OCI-LY1 (cell line): ENCODE measurements at regions not wholly inside any gene's neighbourhood (a gene's known extent, or its start where the extent isn't known, plus 50 kb on each side); places are given as distances from the start of the nearest gene placed in this dataset.

Experiments used
- H2AFZ ChIP-seq: fragments of 200-600 bp; sonication (generic), shearing (Covaris generic); 2 replicates; pipeline ENCODE4 v1.6.0; 2014; ENCODE audit warnings: antibody characterized with exemption, mild to moderate bottlenecking, low read length
- H3F3A ChIP-seq: fragments of 200-600 bp; sonication (generic), shearing (Covaris generic); 2 replicates; pipeline ENCODE4 v1.6.0; 2014; ENCODE audit warnings: mild to moderate bottlenecking, antibody characterized with exemption, low read length, moderate library complexity; ENCODE audit not compliant: insufficient read depth
- H3K27ac ChIP-seq: fragments of 200-600 bp; sonication (generic); 2 replicates; pipeline ENCODE4 v1.5.1; 2014; ENCODE audit warnings: low read length, mixed run types, mild to moderate bottlenecking, low read depth; ENCODE audit not compliant: poor library complexity, severe bottlenecking
- H3K27me3 ChIP-seq: fragments of 200-600 bp; sonication (generic); 2 replicates; pipeline ENCODE4 v1.6.0; 2014; ENCODE audit warnings: antibody characterized with exemption, mild to moderate bottlenecking, low read length, moderate library complexity; ENCODE audit not compliant: insufficient read depth
- H3K36me3 ChIP-seq: fragments of 200-600 bp; sonication (generic); 2 replicates; pipeline ENCODE4 v1.6.1; 2014; ENCODE audit warnings: mild to moderate bottlenecking, antibody characterized with exemption, low read length, moderate library complexity, mixed read lengths; ENCODE audit not compliant: insufficient read depth
- H3K4me1 ChIP-seq: fragments of 200-600 bp; sonication (generic); 2 replicates; pipeline ENCODE4 v1.5.1; 2014; ENCODE audit warnings: mild to moderate bottlenecking, low read length, moderate library complexity; ENCODE audit not compliant: insufficient read depth, severe bottlenecking
- H3K4me2 ChIP-seq: fragments of 200-600 bp; sonication (generic), shearing (Covaris generic); 2 replicates; pipeline ENCODE4 v1.6.1; 2014; ENCODE audit warnings: low read length
- H3K4me3 ChIP-seq: fragments of 200-600 bp; sonication (generic); 2 replicates; pipeline ENCODE4 v1.5.1; 2014; ENCODE audit warnings: low read length, low read depth, mild to moderate bottlenecking, mixed read lengths; ENCODE audit not compliant: poor library complexity, severe bottlenecking
- H3K79me2 ChIP-seq: fragments of 200-600 bp; shearing (Covaris generic); 2 replicates; pipeline ENCODE4 v1.6.1; 2016; ENCODE audit warnings: mixed run types, low read length, mixed read lengths; ENCODE audit not compliant: insufficient read depth
- H3K9ac ChIP-seq: fragments of 200-600 bp; sonication (generic), shearing (Covaris generic); 2 replicates; pipeline ENCODE4 v1.6.1; 2014; ENCODE audit warnings: mild to moderate bottlenecking, low read length, mixed read lengths
- H3K9me2 ChIP-seq: fragments of 200-600 bp; sonication (generic), shearing (Covaris generic); 2 replicates; pipeline ENCODE4 v1.6.1; 2014; ENCODE audit warnings: low read depth, mild to moderate bottlenecking, low read length, mixed read lengths
- H3K9me3 ChIP-seq: fragments of 200-600 bp; shearing (Covaris generic); 2 replicates; pipeline ENCODE4 v1.6.1; 2014; ENCODE audit warnings: low read length, mixed read lengths
- H4K20me1 ChIP-seq: fragments of 200-600 bp; sonication (generic), shearing (Covaris generic); 2 replicates; pipeline ENCODE4 v1.6.0; 2016; ENCODE audit warnings: mild to moderate bottlenecking, low read length; ENCODE audit not compliant: insufficient read depth
- CTCF ChIP-seq: fragments of 200-600 bp; sonication (generic), shearing (Covaris generic); IDR thresholded peaks from 2 replicates; pipeline ENCODE4 v1.5.1; 2017; ENCODE audit warnings: mild to moderate bottlenecking, antibody characterized with exemption, low read length, moderate library complexity, mixed read lengths
- EZH2 ChIP-seq: fragments of 200-600 bp; sonication (generic), shearing (Covaris generic); IDR thresholded peaks from 2 replicates; pipeline ENCODE4 v1.8.0; 2017; ENCODE audit warnings: borderline replicate concordance, mixed run types, mild to moderate bottlenecking, antibody characterized with exemption, low read length, moderate library complexity, mixed read lengths

DNA sequence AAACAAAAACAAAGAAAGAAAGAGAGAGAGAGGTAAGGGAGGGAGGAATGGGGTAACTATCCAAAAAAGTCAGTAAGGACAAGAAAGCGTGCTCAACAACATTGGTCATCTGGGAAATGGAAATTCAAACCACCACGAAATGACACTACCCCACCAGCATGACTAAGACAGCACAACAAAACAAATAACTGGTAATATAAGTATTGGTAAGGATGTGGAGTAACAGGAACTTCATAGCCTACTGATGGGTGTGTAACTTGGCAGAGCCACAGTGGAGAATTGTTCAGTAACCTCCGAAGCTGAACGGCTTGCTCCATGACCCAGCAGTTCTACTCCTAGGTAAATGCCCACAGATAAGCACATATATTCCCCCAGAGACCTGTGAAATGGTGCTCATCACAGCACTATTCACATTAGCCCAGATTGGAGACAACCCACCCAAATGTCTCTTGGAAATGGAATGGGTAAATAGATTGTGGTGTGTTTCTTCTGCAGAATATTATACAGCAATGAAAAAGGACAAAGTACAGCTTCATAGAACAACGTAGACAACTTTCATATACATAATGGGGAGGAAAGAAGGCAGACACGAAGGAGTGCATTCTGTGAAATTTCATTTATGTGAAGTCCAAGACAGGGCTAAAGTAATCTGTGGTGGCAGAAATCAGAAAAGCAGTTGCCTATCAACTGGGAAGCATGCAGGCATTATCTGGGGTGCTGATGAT lies 95.5 kb upstream of the ATP6AP2 start:
- H3K27ac ChIP-seq = no peak overlapping the region
- TF ChIP-seq EZH2 = no peak
- no peak for TF ChIP-seq CTCF
- no peaks in the 10 kb centered on the region for H3K79me2 ChIP-seq
- H3K4me3 ChIP-seq = no peak overlapping the region
- H3K27me3 ChIP-seq = no peaks in the 10 kb centered on the region
- no peaks in the 10 kb centered on the region for H3K4me1 ChIP-seq
- H2AFZ ChIP-seq = no peak overlapping the region
- no peaks in the 10 kb centered on the region for H4K20me1 ChIP-seq
- H3F3A ChIP-seq = no peaks in the 10 kb centered on the region
- no peak overlapping the region for H3K4me2 ChIP-seq
- no peaks in the 10 kb centered on the region for H3K9me2 ChIP-seq
- no peak overlapping the region for H3K9ac ChIP-seq
- H3K36me3 ChIP-seq = no peaks in the 10 kb centered on the region
- H3K9me3 ChIP-seq = no peaks in the 10 kb centered on the region

DNA sequence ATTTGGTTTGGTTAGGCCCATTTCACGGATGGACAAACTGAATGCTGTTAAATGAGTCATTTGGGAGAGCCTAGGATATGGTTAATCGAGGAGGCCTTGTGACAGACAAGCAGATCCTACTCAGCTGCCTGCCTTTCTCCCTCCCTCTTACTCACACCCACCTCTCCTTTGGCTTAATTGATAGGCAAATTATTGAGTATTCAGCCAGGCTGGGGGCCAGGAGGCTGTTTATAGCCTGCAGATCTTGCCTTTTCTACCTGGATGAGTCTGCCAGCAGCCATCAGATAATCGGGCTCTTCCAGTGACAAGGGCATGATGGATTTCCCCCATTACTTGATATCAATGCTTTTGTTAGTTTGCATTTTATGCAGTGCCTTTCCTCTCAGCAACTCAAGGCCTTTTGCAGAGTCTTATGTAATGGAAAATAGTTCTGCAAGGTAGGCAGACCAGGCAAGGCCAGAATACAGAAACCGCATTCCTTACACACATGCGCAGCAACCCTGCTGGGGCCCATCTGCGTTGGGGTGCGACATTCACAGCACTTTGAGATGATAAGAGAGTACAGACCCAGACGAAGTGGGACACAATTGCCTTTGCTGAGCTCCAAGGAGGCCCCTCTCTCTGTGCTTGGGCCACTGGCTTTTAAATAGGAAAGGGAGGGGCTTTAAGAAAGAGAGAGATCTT lies 96.2 kb upstream of the ATP6AP2 start:
- H3K79me2 ChIP-seq = no peaks in the 10 kb centered on the region
- no peak overlapping the region for H2AFZ ChIP-seq
- H3K9me3 ChIP-seq = no peaks in the 10 kb centered on the region
- no peak overlapping the region for H3K4me3 ChIP-seq
- no peaks in the 10 kb centered on the region for H3K9me2 ChIP-seq
- H3K36me3 ChIP-seq = no peaks in the 10 kb centered on the region
- H3F3A ChIP-seq = no peaks in the 10 kb centered on the region
- no peaks in the 10 kb centered on the region for H3K4me1 ChIP-seq
- no peaks in the 10 kb centered on the region for H3K27me3 ChIP-seq
- H3K27ac ChIP-seq = no peak overlapping the region
- no peak overlapping the region for H3K4me2 ChIP-seq
- no peak for TF ChIP-seq EZH2
- no peak for TF ChIP-seq CTCF
- no peak overlapping the region for H3K9ac ChIP-seq
- no peaks in the 10 kb centered on the region for H4K20me1 ChIP-seq

GRCh38 chrX:40483502-40483901 lies 97.3 kb upstream of the ATP6AP2 start:
- Histone ChIP-seq H3K27me3 (no peaks in the 10 kb centered on the region), H3K9me2 (no peaks in the 10 kb centered on the region), H3K9ac (no peak overlapping the region), H3K4me1 (no peaks in the 10 kb centered on the region), H2AFZ (no peak overlapping the region), H3K4me3 (no peak overlapping the region), H4K20me1 (no peaks in the 10 kb centered on the region), H3F3A (no peaks in the 10 kb centered on the region), H3K27ac (no peak overlapping the region), H3K4me2 (no peak overlapping the region), H3K36me3 (no peaks in the 10 kb centered on the region), H3K9me3 (no peaks in the 10 kb centered on the region), H3K79me2 (no peaks in the 10 kb centered on the region)
- TF ChIP-seq EZH2 (no peak), CTCF (no peak)
